GM19043 (cell line): ENCODE measurements at regions not wholly inside any gene's neighbourhood (a gene's known extent, or its start where the extent isn't known, plus 50 kb on each side); places are given as distances from the start of the nearest gene placed in this dataset.

Experiments
- ATAC-seq: cut with Tn5 transposase; IDR thresholded peaks from one replicate; pipeline ENCODE4 v1.9.1; 2021; ENCODE audit warnings: low read depth; ENCODE audit not compliant: unreplicated experiment

DNA sequence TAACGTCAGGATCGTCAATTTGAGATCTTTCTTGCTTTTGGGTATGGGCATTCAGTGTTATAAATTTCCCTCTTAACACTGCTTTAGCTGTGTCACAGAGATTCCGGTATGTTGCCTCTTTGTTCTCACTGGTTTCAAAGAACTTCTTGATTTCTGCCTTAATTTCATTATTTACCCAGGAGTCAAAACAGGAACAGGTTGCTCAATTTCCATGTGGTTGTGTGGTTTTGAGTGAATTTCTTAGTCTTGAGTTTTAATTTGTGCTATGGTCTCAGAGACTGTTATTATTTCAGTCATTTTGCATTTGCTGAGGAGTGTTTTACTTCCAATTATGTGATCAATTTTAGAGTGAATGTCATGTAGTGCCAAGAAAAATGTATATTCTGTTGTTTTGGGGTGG is 153.1 kb downstream of the PCDH17 start:
- no peak for ATAC-seq

DNA sequence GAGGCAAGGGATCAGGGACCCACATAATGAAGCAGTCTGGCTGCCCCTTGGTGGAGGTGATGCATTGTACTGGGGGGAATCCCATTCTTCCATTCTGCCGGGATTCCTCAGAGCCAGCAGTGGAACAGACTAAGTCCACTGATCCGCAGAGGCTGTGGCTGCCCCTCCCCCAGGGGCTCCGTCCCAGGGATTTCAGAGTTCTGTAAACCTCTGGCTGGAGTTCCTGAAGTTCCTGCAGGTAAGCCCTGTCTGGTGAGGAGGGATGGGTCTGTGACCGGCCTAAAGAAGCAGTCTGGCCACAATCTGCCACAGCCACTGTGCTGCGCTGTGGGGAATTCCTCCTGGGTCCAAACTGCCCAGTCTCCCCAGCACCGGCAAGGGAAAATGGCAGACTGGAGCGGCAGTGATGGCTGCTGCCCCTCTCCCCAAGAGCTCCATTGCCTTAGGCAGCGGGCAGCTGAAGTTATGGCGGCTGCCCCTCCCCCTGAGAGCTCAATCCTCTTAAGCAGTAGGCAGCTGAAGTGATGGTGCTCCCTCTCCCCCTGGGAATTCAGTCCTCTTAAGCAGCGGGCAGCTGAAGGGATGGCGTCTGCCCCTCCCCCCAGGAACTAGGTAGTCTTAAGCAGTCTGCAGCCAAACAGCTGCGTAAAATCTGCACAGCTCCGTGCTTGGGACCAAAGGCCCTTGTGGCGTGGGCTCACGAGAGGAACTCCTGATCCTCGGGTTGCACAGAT is 155.7 kb downstream of the PCDH17 start:
- ATAC-seq = no peak

DNA sequence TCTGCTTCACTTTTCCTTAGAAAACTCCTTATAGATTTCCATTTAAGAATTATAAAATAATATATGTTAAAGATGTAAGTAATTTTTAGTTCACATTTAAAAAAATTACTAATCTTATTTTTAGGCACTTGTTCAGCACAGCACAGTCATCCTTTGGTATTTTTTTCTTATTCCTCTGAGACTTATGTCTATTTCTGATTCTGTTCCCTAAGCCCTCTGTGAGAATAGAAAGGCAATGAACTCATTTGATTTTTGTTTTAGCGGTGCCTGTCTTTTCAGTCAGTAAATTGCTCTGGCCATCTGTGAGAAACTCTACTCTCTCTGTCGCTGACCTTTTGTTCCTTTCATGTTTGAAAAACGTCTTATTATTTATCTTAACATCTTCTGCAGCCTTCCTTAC is 168.1 kb downstream of the PCDH17 start:
- no peak for ATAC-seq

- no peak for ATAC-seq
Measured at GRCh38 chr13:57813651-57814050, 182.1 kb downstream of the PCDH17 start.

DNA sequence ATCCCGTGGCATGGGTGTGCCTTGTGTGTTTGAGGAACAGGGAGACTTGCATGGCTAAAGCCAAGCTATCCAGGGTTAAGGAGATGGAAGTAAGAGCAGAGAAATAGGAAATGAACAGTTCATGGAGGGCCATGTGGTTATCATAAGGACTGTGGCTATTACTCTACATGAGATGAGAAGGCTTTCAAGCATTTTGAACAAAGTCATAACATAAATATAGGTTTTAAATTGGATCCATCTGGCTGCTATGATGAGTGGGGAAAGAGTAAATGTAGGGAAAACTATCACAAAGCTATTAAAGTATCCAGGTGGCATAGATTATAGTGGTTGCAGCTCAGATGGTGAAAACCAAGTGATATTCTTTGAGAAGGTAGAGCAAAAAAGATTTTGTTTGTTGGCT is 184.1 kb downstream of the PCDH17 start:
- no peak for ATAC-seq

DNA sequence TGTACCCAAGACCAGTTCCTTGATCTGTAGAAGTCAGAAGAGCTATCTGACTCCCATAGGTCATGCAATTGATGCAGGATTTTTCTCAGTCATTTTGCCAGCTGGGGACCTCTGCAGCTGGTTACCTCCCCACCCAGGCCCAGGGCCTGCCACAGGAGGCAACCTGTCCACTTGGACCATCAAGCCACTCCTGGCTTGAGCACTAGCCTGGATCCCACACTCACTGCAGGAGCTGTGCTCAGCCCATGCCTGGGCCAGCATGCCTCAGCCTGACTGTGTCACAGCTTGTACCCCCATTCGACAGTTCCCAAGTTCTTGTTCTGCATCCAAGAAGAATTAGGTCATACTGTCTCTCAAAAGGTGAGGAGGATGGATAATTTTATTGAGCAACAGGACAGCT is 189.4 kb downstream of the PCDH17 start:
- ATAC-seq = no peak

- ATAC-seq = no peak
Measured at GRCh38 chr13:57823704-57824103, 192.2 kb downstream of the PCDH17 start.

DNA sequence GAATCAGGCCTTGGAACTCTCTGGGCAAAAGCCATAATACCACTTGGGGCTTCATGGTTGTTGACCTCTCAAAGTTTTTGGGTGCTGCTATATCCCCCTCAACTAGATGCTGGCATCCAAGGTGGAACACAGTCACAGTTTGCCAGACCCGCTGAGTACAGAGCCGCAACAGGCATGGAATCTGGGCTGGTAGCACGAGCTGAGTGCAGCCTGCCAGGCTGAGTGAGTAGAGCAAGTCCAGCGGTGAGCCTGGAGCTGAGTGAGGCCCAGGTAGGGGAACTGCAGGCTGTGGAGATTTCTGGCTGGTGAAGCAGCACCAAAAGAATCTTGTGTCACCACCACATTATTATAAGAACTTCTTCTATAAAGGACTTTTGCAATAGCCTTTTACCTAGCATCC is 192.6 kb downstream of the PCDH17 start:
- no peak for ATAC-seq

GRCh38 chr13:57825066-57825465 is 193.5 kb downstream of the PCDH17 start:
- ATAC-seq = no peak

DNA sequence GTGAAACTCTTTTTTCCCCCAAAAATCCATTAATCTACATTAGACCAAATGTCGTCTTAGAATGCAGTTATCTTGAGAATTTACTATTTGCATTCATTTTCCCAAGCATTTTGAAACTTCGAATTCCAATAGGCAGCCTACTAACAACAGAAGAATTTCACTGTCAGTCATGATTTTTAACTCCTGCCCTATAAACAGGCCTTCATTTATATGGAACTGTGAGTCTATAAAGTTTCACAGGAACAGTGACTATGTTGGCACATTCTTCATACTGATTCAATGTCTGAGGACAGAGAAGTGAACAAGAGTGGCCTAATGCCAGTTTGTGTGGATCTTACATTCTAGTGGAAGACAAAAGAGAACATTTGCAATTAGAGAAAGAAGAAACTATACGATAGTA is 198.0 kb downstream of the PCDH17 start:
- no peak for ATAC-seq

GRCh38 chr13:57832187-57832586 is 200.6 kb downstream of the PCDH17 start:
- no peak for ATAC-seq

DNA sequence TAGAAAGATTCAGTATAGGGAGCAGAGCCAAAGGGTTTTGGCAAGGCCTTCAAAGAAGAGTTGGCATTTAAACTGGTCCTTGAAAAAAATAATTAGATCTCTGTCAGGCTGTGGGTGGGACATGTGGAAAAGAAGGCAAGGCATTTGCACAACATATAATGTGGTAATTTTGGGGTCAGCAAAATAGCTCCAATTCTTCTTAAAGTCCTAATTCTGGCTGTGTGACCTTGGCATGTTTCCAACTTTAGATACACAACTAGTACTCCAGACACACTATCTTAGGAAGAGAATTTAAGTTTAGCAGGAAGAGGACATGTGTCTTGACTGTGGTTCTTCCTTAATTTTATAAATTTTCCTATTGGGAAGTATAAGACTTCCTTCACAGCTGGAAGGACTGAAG is 206.3 kb downstream of the PCDH17 start:
- no peak for ATAC-seq

DNA sequence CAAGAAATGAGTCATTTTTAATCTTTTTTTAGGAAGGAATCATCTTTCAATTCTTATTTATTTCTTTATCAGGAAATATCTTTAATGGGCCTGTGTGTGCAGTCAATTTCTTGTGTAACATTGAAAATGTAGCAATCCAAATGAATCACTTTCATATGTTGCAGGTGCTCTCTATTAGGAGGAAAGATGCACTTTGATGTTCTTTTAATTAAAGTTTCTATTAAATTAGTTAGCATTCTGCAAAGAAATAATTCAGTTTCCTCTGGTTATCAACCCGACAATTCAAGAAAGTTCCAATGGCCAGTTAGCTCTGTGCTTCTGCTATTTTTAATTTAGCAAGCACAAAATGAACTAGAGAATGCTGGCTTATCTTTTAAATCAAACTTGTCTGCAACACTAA is 212.0 kb downstream of the PCDH17 start:
- no peak for ATAC-seq

DNA sequence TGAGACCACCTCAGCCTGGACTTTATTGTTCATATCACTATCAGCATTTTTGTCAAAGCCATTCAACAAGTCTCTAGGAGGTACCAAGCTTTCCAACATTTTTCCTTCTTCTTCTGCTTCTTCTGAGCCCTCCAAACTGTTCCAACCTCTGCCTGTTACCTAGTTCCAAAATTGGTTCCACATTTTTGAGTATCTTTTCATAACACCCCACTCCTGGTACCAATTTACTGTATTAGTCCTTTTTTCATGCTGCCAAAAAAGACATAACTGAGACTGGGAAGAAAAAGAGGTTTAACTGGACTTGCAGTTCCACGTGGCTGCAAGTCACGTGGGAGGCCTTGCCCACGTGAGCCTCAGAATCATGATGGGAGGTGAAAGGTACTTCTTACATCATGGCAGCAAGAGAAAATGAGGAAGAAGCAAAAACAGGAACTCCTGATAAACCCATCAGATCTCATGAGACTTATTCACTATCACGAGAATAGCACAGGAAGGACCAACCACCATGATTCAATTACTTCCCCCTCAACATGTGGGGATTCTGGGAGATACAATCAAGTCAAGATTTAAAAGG is 215.1 kb downstream of the PCDH17 start:
- ATAC-seq = no peak

DNA sequence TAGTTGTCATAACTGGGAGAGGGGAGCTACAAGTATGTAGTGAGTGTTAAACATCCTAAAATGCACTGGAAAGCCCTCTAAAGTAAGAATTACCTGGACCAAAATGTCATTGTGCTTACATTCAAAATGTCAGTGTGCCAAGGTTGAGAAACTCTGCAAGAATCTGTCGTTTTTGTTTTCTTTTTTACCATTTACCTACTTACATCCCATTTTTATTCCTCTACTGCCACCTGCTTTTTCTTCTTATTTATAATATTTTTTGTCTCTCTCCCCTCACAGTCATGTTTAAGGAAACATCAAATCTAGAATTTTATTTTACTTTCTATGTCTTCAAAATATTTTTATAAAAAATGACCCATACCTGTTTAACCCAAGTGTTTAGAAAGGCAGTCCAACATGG is 226.4 kb downstream of the PCDH17 start:
- no peak for ATAC-seq

GRCh38 chr13:57858376-57858775 is 226.8 kb downstream of the PCDH17 start:
- ATAC-seq = no peak

- no peak for ATAC-seq
Measured at GRCh38 chr13:57862879-57863278, 231.3 kb downstream of the PCDH17 start.

- no peak for ATAC-seq
Measured at GRCh38 chr13:57865600-57866294, 234.2 kb downstream of the PCDH17 start.

DNA sequence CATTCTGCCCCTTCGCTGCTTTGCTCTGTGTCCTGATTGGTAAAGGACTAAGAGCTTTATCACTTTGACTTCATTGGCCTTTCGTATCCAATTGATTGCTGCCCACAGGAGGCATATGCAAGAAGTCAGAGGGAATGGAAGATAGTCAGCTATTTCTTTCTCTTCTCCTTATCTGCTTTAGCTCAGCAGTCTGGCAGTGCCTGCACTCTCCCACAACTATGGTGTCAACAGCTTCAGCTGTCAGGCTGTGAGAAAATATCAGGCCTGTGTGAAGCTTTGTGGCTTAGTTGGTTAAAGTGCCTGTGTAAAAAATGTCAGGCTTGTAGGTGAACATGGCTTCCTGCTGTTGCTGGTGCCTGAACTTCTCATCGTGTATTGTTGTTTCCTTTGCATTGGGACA is 243.0 kb downstream of the PCDH17 start:
- ATAC-seq = no peak

- no peak for ATAC-seq
Measured at GRCh38 chr13:57877601-57878000, 246.1 kb downstream of the PCDH17 start.

GRCh38 chr13:57878291-57878690 is 246.7 kb downstream of the PCDH17 start:
- ATAC-seq = no peak

- ATAC-seq = no peak
Measured at GRCh38 chr13:57897225-57897624, 265.7 kb downstream of the PCDH17 start.
